ENCODE measurements at regions not wholly inside any gene's neighbourhood (a gene's known extent, or its start where the extent isn't known, plus 50 kb on each side); places are given as distances from the start of the nearest gene placed in this dataset.

- no peak for TF ChIP-seq POLR2A (IDR thresholded peaks at IDR 0.05)
- TF ChIP-seq POLR2AphosphoS5 (IDR thresholded peaks at IDR 0.05) = no peak
- TF ChIP-seq CTCF (IDR thresholded peaks at IDR 0.05) = no peak
- no peak for TF ChIP-seq EP300 (IDR thresholded peaks at IDR 0.05)
These were observed 443.7 kb upstream of the BTBD3 start for GRCh38 chr20:11473983-11474382.
